Osteoblast (primary cell): ENCODE measurements at regions not wholly inside any gene's neighbourhood (a gene's known extent, or its start where the extent isn't known, plus 50 kb on each side); places are given as distances from the start of the nearest gene placed in this dataset.

Experiments
- DNase-seq: peaks from one replicate; pipeline ENCODE4 v3.0.0; 2011; ENCODE audit warnings: low spot score, mixed read lengths; ENCODE audit not compliant: insufficient read length; ENCODE audit errors: missing footprints
- H2AFZ ChIP-seq: 2 replicates; pipeline ENCODE4 v1.6.0; 2011; ENCODE audit warnings: mild to moderate bottlenecking, low read length
- H3K27ac ChIP-seq: 2 replicates; pipeline ENCODE4 v1.5.1; 2011; ENCODE audit warnings: mild to moderate bottlenecking, low read depth, low read length, moderate library complexity
- H3K27me3 ChIP-seq: 2 replicates; pipeline ENCODE4 v1.6.0; 2012; ENCODE audit warnings: mild to moderate bottlenecking, control low read depth, inconsistent platforms, low read length, moderate library complexity; ENCODE audit not compliant: insufficient read depth
- H3K36me3 ChIP-seq: 2 replicates; pipeline ENCODE4 v1.5.1; 2011; ENCODE audit warnings: mild to moderate bottlenecking, low read length, control low read depth, moderate library complexity; ENCODE audit not compliant: insufficient read depth
- H3K4me1 ChIP-seq: 2 replicates; pipeline ENCODE4 v1.5.1; 2011; ENCODE audit warnings: mild to moderate bottlenecking, low read length, control low read depth, moderate library complexity; ENCODE audit not compliant: insufficient read depth
- H3K4me2 ChIP-seq: 2 replicates; pipeline ENCODE4 v1.6.0; 2011; ENCODE audit warnings: mild to moderate bottlenecking, low read length; ENCODE audit not compliant: insufficient read depth
- H3K4me3 ChIP-seq: fragments of 200-600 bp; sonication (generic); 3 replicates; pipeline ENCODE4 v1.5.1; 2012; ENCODE audit warnings: mild to moderate bottlenecking, low read length, inconsistent platforms; ENCODE audit not compliant: insufficient read depth
- H3K79me2 ChIP-seq: 2 replicates; pipeline ENCODE4 v1.6.0; 2012; ENCODE audit warnings: mild to moderate bottlenecking, low read length, control low read depth, inconsistent platforms; ENCODE audit not compliant: insufficient read depth
- H3K9me3 ChIP-seq: 2 replicates; pipeline ENCODE4 v1.5.1; 2011; ENCODE audit warnings: low read depth, low read length, control low read depth
- H4K20me1 ChIP-seq: 2 replicates; pipeline ENCODE4 v1.6.0; 2012; ENCODE audit warnings: mild to moderate bottlenecking, low read length, control low read depth; ENCODE audit not compliant: insufficient read depth
- TF ChIP-seq, protein P1 (sequence below): IDR thresholded peaks from 2 replicates; pipeline ENCODE4 v1.5.1; 2011; ENCODE audit warnings: mild to moderate bottlenecking, low read depth, low read length, moderate library complexity; ENCODE audit errors: extremely low read depth

DNA sequence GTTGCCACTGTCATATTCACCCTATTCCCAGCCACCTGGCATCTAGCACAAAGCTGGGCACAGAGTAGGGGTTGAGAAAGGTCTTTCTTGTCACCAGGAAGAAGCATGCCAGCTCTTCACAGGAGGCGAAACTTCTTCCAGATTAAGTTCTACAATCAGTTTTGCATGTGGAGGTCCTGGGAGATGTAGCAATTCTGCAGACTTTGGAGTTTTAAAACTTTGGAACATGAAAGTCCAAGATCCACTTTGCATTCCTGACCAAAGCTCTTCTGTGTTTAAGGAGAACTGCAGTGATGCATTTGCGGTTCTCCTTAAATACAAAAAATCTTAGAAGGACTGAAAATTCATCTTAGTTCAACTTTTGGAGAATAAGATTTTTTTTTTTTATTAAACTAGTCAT is 258.5 kb upstream of the USP24 start:
- no peak overlapping the region for H3K4me3 ChIP-seq
- H3K27me3 ChIP-seq, result no peaks in the 10 kb centered on the region
- H3K4me2 ChIP-seq, result no peak overlapping the region
- TF ChIP-seq, protein P1, sequence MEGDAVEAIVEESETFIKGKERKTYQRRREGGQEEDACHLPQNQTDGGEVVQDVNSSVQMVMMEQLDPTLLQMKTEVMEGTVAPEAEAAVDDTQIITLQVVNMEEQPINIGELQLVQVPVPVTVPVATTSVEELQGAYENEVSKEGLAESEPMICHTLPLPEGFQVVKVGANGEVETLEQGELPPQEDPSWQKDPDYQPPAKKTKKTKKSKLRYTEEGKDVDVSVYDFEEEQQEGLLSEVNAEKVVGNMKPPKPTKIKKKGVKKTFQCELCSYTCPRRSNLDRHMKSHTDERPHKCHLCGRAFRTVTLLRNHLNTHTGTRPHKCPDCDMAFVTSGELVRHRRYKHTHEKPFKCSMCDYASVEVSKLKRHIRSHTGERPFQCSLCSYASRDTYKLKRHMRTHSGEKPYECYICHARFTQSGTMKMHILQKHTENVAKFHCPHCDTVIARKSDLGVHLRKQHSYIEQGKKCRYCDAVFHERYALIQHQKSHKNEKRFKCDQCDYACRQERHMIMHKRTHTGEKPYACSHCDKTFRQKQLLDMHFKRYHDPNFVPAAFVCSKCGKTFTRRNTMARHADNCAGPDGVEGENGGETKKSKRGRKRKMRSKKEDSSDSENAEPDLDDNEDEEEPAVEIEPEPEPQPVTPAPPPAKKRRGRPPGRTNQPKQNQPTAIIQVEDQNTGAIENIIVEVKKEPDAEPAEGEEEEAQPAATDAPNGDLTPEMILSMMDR, result no peak
- no peaks in the 10 kb centered on the region for H3K9me3 ChIP-seq
- no peak overlapping the region for H3K27ac ChIP-seq
- DNase-seq, result no peak
- no peak overlapping the region for H2AFZ ChIP-seq
- H3K79me2 ChIP-seq, result no peaks in the 10 kb centered on the region
- peaks cover 11% of the 10 kb centered on the region for H3K4me1 ChIP-seq
- no peaks in the 10 kb centered on the region for H4K20me1 ChIP-seq
- H3K36me3 ChIP-seq, result no peaks in the 10 kb centered on the region

DNA sequence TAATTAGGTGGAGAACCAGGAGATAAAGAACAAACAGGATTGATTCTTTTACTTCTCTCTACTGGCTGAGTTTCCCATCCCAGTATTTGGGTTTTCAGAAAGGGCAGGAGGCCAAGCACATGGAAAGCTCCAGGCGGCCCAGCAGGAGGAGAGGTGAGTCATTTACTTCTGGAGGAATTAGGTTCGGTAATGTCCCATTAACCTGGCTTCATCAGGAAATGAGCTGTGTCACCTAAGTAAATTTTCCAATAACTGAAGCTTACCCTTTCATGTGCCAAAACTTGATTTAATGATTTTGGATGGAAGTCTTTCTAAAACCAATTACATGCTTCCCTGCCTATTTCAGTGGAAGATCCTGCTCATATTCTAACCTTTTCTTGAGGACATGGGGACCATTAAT is 257.6 kb upstream of the USP24 start:
- no peaks in the 10 kb centered on the region for H3K9me3 ChIP-seq
- no peak overlapping the region for H3K4me3 ChIP-seq
- H2AFZ ChIP-seq, result no peak overlapping the region
- H3K36me3 ChIP-seq, result no peaks in the 10 kb centered on the region
- H3K4me1 ChIP-seq, result peaks cover 11% of the 10 kb centered on the region
- no peaks in the 10 kb centered on the region for H4K20me1 ChIP-seq
- no peak for DNase-seq
- H3K27me3 ChIP-seq, result no peaks in the 10 kb centered on the region
- H3K27ac ChIP-seq, result no peak overlapping the region
- no peak overlapping the region for H3K4me2 ChIP-seq
- no peaks in the 10 kb centered on the region for H3K79me2 ChIP-seq
- TF ChIP-seq, protein P1, result no peak

DNA sequence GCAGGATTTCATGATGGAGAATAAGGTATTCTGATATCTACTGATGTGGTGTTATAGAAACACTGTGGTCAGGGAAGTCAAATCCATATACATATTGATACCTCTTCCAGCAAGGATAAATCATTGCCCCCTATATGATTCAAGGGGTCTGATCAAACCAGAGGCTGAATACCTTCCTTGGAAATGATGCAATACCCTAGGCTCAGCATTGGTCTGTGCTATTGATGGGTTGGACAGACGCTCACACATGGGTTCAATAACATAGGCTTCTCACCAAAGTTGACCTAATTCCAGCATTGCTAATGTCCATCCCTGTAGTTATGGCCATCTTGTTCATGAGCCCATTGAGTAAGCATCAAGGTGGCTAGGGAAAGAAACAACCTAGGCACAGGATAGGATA is 257.0 kb upstream of the USP24 start:
- no peaks in the 10 kb centered on the region for H3K79me2 ChIP-seq
- H3K4me2 ChIP-seq, result no peak overlapping the region
- no peak overlapping the region for H2AFZ ChIP-seq
- no peak overlapping the region for H3K4me3 ChIP-seq
- TF ChIP-seq, protein P1, result no peak
- no peak overlapping the region for H3K27ac ChIP-seq
- no peaks in the 10 kb centered on the region for H3K9me3 ChIP-seq
- no peaks in the 10 kb centered on the region for H4K20me1 ChIP-seq
- peaks cover 11% of the 10 kb centered on the region for H3K4me1 ChIP-seq
- H3K27me3 ChIP-seq, result no peaks in the 10 kb centered on the region
- DNase-seq, result no peak
- no peaks in the 10 kb centered on the region for H3K36me3 ChIP-seq

DNA sequence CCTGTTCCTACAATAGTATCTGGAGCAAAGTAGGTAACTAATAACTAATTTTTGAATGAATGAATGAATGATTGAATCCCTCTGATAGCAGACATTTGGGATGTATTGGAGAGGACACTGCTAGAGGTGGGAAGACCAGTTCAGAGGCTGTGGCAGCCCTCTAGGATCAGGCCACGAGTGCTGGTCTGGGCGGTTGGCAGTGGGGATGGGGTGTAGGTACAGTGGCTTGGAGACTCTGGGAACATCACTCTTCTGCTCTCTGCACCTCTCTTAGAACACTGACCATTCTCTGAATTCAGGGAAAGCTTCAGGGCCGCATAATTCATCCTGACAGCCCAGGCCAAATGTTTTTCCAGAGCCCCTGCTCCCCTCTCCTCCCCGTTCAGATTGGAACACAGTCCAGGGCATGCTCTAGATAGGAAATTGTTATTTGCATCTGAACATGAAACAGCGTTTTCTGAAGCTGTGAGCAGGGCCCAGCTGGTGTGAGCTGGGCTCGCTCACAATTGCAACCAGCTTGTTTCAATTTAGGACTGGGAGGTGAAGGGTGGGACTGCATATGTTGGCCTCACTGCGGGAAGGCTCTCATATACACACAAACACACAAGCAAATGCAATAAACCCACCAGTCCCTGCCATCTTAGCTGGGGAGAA is 253.1 kb upstream of the USP24 start:
- no peak for DNase-seq
- H3K4me2 ChIP-seq, result no peak overlapping the region
- H3K79me2 ChIP-seq, result no peaks in the 10 kb centered on the region
- H3K27ac ChIP-seq, result no peak overlapping the region
- H3K27me3 ChIP-seq, result no peaks in the 10 kb centered on the region
- no peaks in the 10 kb centered on the region for H3K36me3 ChIP-seq
- H3K9me3 ChIP-seq, result no peaks in the 10 kb centered on the region
- H3K4me1 ChIP-seq, result peaks cover 4% of the 10 kb centered on the region
- H2AFZ ChIP-seq, result no peak overlapping the region
- no peaks in the 10 kb centered on the region for H4K20me1 ChIP-seq
- H3K4me3 ChIP-seq, result no peak overlapping the region
- TF ChIP-seq, protein P1, result no peak
